Panc1 (cell line): ENCODE measurements at regions not wholly inside any gene's neighbourhood (a gene's known extent, or its start where the extent isn't known, plus 50 kb on each side); places are given as distances from the start of the nearest gene placed in this dataset.

Source experiments
- ATAC-seq: fragments of 200-7000 bp; cut with Tn5 transposase; 2 replicates; pipeline ENCODE4 v1.9.1; 2020; ENCODE audit warnings: mild to moderate bottlenecking, moderate library complexity
- BruUV-seq: library from RNA; stranded (reverse); fragments of 400-500 nt; replicated peaks from 2 replicates; lab custom pipeline; 2021; lab: Mats Ljungman, UMichigan
- CTCF ChIA-PET: fragments of 300-600 bp; sonication (Branson Sonifier 250); formaldehyde crosslinking; loops from one replicate; lab custom pipeline; 2022; ENCODE audit warnings: antibody characterized with exemption; lab: Charles Lee
- POLR2A ChIA-PET: fragments of 300-600 bp; sonication (Branson Sonifier 250); formaldehyde crosslinking; loops from one replicate; lab custom pipeline; 2022; ENCODE audit warnings: antibody characterized with exemption; lab: Charles Lee
- DNase-seq: peaks from one replicate; pipeline ENCODE4 v3.0.0-alpha.2; 2010; ENCODE audit warnings: low read depth, low spot score
- H3K27ac ChIP-seq: 2 replicates; pipeline ENCODE4 v1.5.1; 2011; ENCODE audit warnings: mild to moderate bottlenecking, low read length, inconsistent platforms
- H3K27me3 ChIP-seq: fragments of 200-500 bp; sonication (Bioruptor generic); 2 replicates; pipeline ENCODE4 v1.6.0; 2014; ENCODE audit warnings: low read length, inconsistent platforms; ENCODE audit not compliant: control insufficient read depth, insufficient read depth
- H3K36me3 ChIP-seq: fragments of 200-500 bp; sonication (Bioruptor generic); 2 replicates; pipeline ENCODE4 v1.5.1; 2014; ENCODE audit warnings: inconsistent platforms, mild to moderate bottlenecking, low read length, moderate library complexity; ENCODE audit not compliant: control insufficient read depth, insufficient read depth
- H3K4me1 ChIP-seq: 2 replicates; pipeline ENCODE4 v1.5.1; 2011; ENCODE audit warnings: inconsistent platforms, mild to moderate bottlenecking, low read length, moderate library complexity; ENCODE audit not compliant: control insufficient read depth, insufficient read depth
- H3K4me3 ChIP-seq, 2 experiments: 2 replicates each; pipeline ENCODE4 v1.5.1; 2011 to 2012; ENCODE audit warnings: low read depth in 2 of 2, low read length in 2 of 2, mild to moderate bottlenecking in 2 of 2, inconsistent platforms in 1 of 2, moderate library complexity in 1 of 2
- H3K9me3 ChIP-seq: fragments of 200-500 bp; sonication (Bioruptor generic); 2 replicates; pipeline ENCODE4 v1.5.1; 2014; ENCODE audit warnings: low read depth, mild to moderate bottlenecking, inconsistent platforms, low read length, moderate library complexity; ENCODE audit not compliant: control insufficient read depth, insufficient read depth
- CTCF ChIP-seq: fragments of 450-650 bp; IDR thresholded peaks from 2 replicates; pipeline ENCODE4 v1.5.1; 2017; ENCODE audit warnings: mild to moderate bottlenecking
- POLR2AphosphoS5 ChIP-seq: IDR thresholded peaks from 2 replicates; pipeline ENCODE4 v1.6.1; 2012; ENCODE audit warnings: mild to moderate bottlenecking, low read depth, low read length, moderate library complexity
- REST ChIP-seq, 2 experiments: IDR thresholded peaks; 2 replicates each; pipeline ENCODE4 v1.6.1; 2011 to 2012; ENCODE audit warnings: low read depth in 2 of 2, control low read depth in 1 of 2, low read length in 1 of 2, mild to moderate bottlenecking in 1 of 2, moderate library complexity in 1 of 2; ENCODE audit not compliant: insufficient read depth in 1 of 2
- SIN3A ChIP-seq: IDR thresholded peaks from 2 replicates; pipeline ENCODE4 v1.6.1; 2012; ENCODE audit warnings: low read depth, mild to moderate bottlenecking, low read length, moderate library complexity, borderline replicate concordance; ENCODE audit not compliant: insufficient read depth
- TCF7L2 ChIP-seq: IDR thresholded peaks from 2 replicates; pipeline ENCODE4 v1.6.1; 2011; ENCODE audit warnings: mild to moderate bottlenecking, low read depth, low read length, inconsistent platforms
- in situ Hi-C: cut with HindIII; loops from 2 replicates; pipeline ENCODE4 v1.10.0; 2016; ENCODE audit warnings: low sequenced_read_pairs, low pct_unique_long_range_greater_than_20kb
- intact Hi-C: fragments of 100-400 bp; cut with micrococcal nuclease; formaldehyde crosslinking; loops from one replicate; pipeline ENCODE4 v1.10.0; 2022; ENCODE audit not compliant: unreplicated experiment

- ATAC-seq = no peak
- in situ Hi-C loops = no loop called here
- intact Hi-C loops = no loop called here
- ChIA-PET POLR2A (no interaction called here), CTCF (no interaction called here)
- no peak overlapping the region for H3K4me3 ChIP-seq
- H3K27me3 ChIP-seq = no peaks in the 10 kb centered on the region
- no peaks in the 10 kb centered on the region for H3K9me3 ChIP-seq
- H3K36me3 ChIP-seq = no peaks in the 10 kb centered on the region
- H3K27ac ChIP-seq = no peak overlapping the region
- TF ChIP-seq CTCF (no peak), REST (IDR thresholded peaks at IDR 0.05; ENCODE audit: insufficient read depth in 1 of 2, low read depth in 2 of 2, low read length in 1 of 2) (no peak), TCF7L2 (no peak), SIN3A (no peak), POLR2AphosphoS5 (no peak)
- no peaks in the 10 kb centered on the region for H3K4me1 ChIP-seq
- DNase-seq = no peak
- BruUV-seq = no TSS peak
These were observed 71.3 kb upstream of the TBL1X start for GRCh38 chrX:9393571-9393970.

GRCh38 chrX:9394212-9394611 lies 70.6 kb upstream of the TBL1X start:
- no peak for ATAC-seq
- H3K4me3 ChIP-seq = no peak overlapping the region
- BruUV-seq = no TSS peak
- H3K4me1 ChIP-seq = no peaks in the 10 kb centered on the region
- H3K27me3 ChIP-seq = no peaks in the 10 kb centered on the region
- ChIA-PET POLR2A (no interaction called here), CTCF (no interaction called here)
- in situ Hi-C loops (no loop called here), intact Hi-C loops (no loop called here)
- no peak for DNase-seq
- H3K9me3 ChIP-seq = no peaks in the 10 kb centered on the region
- no peak overlapping the region for H3K27ac ChIP-seq
- H3K36me3 ChIP-seq = no peaks in the 10 kb centered on the region
- no peak for TF ChIP-seq REST (IDR thresholded peaks at IDR 0.05; ENCODE audit: insufficient read depth in 1 of 2, low read depth in 2 of 2, low read length in 1 of 2)
- TF ChIP-seq POLR2AphosphoS5 = no peak
- TF ChIP-seq CTCF = no peak
- no peak for TF ChIP-seq TCF7L2
- no peak for TF ChIP-seq SIN3A
